Stimulated activated CD8-positive, alpha-beta memory T cell treated with anti-CD3 and anti-CD28 coated beads, Interleukin-15, amount 100 ng/mL, for 1 hour (primary cell): ENCODE measurements at regions not wholly inside any gene's neighbourhood (a gene's known extent, or its start where the extent isn't known, plus 50 kb on each side); places are given as distances from the start of the nearest gene placed in this dataset.
"Not testable (repeated sequence)": the region's sequence is repeated elsewhere in the genome, so short reads cannot be mapped to it uniquely, and the experiment has no call there.

ENCODE experiments used
- DNase-seq: peaks from one replicate; pipeline ENCODE4 v3.0.0-alpha.2; 2020; ENCODE audit warnings: low read depth

DNA sequence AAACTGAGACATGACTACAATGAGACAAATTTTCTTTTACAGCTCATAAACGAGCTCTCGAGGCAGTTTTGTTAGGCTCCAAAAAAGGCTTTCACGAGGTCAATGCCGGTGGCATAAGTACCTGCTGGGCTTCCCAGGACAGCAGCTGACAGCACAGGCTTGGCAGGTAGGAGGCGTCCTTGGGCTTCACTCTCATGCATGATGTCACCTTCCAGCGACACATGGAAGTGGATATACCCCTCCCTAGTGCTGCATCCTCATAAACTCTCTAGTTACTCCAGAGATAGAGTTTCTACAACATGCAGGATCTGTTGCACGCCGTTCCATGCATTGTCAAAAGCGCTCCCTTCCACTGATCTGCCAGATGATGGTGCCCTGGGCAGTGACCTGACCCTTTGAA, 112.5 kb upstream of the PAXBP1 start:
- no peak for DNase-seq

DNA sequence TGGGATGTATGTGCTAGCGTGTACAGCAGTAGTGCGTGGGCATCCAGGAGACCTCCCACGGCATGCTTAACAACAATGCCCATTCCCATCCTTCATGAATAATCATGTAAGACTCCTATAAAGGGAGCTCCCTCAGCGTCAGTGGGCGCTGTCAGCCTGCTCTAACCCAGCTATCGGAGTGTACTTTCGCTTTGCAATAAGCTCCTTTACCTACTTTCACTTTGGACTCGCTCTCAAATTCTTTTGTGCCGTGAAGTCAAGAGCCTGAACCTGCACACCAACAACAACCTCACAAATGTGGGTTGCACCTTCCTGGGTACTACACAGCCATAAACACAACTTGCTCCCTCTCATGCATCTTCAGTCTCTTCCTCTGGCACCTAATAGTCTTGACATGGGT, 114.8 kb upstream of the PAXBP1 start:
- DNase-seq: no peak

DNA sequence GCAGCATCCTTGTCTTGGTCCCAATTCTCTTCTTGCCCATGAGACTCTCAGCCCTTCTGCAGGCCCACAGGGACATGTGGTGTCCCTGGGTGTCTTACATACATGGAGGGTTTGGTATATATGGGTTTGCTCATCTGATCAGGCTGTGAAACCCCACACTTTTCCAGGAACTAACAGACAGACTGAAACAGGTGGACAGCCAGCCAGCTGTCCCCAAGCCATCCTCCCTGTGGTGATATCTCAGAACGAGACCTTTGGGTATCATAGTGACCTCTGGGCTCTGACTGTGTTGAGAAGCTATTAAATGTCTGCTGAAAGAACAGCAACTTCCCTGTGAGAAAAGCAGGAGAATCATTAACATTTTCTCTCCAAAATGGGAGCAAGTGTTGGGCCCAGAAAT, 115.5 kb upstream of the PAXBP1 start:
- no peak for DNase-seq

DNA sequence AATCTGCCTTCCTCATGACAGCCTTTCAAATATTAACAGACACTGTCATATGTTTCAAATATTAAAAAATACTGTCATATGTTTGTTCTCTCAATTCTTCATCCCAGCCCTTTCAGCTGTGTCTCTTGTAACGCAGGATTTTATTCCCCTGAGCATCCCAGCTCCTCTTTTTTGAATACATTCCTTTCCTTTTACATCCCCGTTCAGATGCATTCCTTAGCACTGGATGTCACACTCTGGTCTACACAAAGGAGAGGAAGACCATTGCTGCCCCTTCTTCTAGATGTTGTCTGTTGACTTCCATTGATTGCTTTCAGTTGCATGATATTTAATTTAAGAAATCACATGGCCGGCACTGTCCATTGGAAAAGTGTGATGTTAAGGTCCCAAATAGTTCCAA, 117.4 kb upstream of the PAXBP1 start:
- DNase-seq: no peak

DNA sequence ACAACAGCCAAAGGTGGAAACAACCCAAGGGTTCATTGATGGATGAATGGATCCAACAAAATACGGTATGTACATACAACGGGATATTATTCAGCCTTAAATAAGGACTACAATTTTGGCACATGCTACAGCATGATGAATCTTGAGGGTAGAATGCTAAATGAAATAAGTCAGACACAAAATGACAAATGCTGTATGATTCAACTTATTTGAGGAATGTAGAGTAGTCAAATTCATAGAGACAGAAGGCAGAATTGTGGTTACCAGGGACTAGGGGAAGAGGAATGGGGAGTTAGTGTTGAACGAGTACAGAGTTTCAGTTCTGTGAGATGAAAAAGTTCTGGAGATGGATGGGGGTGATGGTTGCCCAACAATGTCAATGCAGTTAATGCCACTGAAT, 118.0 kb upstream of the PAXBP1 start:
- no peak for DNase-seq

DNA sequence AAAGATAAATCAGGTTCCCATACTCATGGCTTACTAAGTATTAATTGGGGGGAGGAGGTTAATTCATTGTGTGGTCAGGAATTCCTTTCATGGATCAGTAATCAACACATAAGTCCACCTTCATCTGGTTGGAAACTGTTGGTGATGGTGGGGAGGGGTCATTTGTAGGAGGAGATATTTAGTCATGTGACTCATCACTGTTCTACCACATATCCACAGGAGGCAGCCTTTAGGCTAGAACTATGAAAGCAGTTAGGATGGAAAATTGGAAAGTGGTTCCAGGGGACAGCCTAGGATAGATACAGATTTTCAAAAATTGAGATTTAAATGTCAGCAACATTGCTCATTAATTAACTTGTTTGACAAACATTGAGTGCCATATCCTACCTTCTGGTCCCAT, 122.8 kb upstream of the PAXBP1 start:
- DNase-seq: no peak

DNA sequence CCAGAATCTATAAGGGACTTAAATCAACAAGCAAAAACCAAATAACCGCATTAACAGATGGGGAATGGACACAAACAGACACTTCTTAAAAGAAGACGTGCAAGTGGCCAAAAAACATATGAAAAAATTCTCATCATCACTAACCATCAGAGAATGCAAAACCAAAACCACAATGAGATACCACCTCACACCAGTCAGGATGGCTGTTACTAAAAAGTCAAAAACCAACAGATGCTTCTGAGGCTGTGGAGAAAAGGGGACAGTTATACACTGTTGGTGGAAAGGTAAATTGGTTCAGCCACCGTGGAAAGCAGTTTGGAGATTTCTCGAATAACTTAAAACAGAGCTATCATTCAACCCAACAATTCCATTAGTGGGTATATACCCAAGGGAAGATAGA, 124.9 kb upstream of the OLIG2 start:
- DNase-seq: no peak

DNA sequence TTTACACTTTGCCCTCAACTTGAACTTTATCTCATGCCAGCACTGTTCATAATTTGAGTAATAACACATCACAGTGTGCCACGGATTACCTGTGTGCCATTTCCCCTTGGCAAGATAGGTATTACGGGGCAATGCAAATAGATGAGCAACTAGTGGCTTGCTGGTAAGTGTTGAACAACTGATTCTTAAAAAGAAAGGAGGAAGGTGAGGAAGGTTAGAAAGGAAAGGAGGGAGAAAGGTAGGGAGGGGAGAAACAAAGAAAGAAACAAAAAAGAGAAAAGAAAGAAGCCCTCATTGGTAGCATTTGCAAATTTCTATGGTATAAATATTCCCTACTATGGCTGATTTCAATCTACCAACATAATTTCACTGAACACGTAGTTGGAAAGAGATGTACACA, 118.2 kb upstream of the OLIG2 start:
- no peak for DNase-seq

DNA sequence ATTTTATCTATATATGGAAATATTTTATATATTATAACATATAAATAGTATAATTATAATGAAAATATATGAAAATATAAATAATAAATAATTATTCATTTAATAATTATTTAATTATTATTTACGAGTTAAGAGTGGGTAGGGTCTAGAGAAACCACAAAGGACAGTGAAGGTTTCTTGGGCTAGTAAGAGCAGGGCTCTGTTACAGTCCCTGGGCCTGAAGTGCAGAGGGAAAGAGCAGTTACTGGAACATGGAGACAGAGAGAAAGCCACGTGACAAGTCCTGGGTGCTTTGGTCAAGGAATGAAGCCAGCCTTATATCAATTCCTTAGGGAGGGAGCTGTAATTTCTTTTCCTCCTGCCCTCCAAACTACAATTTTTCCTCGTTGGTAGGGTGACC, 117.2 kb upstream of the OLIG2 start:
- DNase-seq: no peak

DNA sequence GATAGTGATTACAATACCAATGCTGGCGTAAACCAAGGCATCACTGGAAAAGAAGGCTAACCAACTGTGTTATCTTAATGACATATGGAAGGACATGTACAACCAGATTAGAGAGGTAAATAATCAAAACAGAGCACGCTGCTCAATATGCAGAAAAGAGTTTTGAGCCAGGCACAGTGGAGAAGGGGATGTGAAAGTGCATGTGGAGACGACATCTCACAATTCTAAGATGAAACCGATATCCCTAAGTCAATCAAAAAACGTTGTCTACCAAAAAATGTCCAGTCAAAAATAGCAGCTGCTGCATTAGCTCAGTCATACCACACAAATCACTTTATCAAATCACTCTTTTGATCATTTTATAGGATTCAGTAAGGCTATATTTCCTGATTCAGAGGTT, 116.3 kb upstream of the OLIG2 start:
- no peak for DNase-seq

DNA sequence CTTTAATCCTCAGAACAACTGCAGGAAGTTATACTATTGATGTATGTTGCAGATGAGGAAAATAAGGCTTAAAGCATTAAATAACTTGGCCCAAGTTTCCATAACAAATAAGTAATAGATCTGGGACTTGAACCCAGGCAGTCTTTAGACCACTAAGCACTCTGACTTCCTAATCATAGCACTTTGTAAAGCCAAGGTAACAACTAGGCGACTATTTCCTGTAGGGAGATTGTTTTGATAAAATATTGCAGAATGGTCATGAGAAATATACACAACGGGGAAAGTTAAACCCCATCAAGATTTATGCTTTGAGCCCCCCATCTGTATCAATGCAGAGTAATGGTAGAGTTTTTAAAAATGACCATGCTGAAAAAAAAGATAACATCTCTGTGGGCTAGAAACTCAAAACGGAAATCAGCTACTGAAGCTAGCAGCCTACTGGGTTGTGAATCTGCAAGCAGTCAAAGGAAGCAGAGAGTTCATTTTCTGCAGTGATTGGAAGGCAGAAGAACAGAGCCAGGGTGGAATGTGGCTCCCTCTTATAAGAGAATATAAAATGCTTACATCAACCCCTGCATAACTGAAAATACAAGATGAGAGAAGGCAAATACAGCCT, 111.2 kb upstream of the OLIG2 start:
- DNase-seq: no peak

DNA sequence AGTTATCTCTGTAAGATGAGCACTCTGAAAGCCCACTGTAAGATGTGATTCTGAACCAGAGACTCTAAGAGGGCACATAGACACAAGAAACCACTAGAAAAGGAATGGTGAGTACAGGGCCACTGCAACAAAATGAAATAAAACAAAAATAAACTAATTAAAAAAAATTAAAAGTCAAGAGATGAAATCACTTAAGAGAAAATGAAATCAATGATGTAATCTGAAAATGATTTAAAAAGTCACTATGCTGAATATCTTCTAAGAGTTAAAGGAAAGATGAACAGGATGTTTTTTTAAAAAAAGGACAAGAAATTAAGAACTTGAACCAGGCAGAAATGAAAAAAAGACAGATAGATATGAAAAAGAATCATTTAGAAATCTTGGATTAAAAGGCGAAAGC, 110.6 kb upstream of the OLIG2 start:
- no peak for DNase-seq

DNA sequence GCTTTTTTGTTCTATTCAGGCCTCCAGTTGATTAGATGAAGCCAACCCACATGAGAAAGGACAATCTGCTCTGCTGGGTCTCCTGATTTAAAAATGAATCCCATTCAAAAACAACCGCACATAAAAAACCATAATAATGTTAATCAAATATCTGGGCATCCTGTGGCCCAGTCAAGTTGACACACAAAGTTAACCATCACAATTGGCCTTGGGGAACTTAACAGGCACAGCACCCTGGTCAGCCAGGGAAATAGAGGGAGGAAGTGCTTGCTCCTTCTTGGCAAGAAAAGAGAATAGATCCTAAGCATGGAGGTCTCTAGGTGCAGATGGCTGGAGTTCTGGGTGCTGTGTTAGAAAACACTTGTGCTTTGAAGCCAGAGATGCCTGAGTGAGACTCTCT, 109.6 kb upstream of the OLIG2 start:
- DNase-seq: no peak

DNA sequence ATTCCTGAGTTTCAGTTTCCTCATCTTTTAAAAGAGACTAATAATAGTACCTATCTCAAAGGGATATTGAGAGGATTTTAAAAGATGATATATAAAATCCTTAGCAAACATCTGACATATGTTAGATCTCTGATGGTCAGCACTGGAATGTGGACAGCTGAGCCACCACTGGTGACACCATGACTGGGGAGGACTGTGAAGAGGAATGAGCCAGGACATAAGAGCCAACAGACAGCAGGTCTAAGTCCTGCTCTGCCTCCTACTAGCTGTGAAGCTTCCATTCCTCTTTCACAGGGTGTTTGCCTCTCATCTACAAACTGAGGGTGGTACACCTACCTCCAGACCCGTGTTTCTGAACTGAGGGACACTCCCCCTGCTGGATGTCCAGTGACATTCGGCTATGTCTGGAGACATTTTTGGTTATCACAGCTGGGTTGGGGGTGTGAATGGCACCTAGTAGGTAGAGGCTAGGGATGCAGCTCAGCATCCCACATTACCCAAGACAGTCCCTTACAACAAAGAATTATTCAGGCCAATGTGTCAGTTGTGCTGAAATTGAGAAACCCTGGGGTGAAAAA, 109.1 kb upstream of the OLIG2 start:
- DNase-seq: no peak

DNA sequence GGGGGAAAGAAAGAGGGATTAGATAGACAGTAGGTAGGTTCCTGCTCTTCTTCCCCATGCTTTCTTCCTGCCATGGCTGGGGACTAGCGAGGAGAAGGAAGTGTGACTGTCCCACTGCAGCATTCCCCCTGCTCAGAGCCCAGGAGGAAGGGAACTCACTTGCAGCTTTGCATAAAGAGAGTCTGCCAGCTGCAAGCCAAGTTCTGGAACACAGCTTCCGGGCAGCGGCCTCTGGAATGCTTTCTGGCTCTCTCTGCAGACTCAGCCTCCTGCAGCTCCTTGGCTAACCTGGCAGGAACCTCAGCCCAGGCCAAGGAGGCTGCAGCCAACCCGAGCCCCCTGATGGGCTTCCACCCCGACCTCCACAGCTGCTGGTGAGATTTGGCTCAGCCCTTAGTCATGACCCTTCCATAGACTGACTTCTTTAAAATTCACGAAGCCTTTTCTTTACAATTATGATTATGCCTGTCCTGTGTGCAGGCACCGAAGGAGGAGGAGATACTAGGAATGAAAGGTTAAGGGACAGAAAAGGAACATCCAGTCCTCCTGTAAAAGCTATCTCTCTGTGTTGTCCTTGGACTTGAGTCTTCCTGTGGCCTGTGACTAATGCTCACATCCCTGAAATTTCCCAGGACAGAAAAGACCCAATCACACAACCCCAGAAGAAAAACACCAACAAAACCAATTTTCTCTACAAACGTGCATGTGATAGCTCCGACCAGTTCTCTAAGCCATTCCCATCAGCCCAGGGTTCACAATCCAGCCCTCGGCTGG, 108.2 kb upstream of the OLIG2 start:
- no peak for DNase-seq

DNA sequence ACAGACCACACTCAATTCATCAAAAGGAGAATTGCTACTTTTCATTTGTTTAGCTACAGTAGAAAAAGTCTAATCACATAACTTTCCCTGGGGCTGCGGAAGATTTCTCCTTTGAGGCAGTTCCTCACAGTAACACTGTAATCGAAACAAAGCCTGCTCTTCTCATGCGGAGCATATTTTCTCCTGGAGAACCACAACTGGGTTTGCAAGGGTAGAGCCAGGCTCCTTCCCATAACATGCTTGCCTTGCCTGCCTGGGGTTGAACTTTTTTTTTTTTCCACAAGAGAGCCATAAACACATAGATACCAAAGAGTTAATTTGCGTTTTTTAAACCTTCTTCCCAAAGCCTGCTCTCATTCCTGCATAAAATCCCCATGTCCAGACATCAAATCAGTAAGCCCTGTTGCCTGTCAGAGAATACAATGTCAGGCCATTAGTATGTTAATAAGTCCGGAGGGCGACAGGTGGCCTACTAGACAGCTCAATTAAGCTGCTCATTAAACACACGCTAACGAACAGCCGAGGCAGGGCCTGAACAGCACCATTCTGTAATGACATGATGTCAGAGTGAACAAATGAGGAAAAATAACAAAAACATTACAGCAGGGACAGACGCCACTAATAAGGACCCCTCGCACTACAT, 107.1 kb upstream of the OLIG2 start:
- DNase-seq: no peak

DNA sequence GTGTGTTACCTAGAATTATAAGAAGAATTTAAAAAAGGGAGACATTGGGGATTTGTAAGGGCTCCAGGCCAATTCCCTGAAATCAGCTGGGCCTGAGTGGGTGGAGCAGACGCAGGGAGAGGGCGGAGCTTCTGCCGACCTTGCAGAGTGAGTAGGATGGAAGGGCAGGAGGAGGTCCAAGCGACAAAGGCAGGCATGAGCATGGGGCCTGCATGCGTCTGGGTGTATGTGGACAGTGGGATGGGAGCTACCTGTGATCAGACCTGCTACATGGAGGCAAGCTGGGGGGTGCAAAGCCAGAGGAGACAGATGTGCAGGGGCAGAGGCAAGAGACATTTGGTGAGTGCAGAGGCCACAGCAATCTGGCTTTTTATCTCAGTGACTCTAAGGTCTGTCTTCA, 105.3 kb upstream of the OLIG2 start:
- DNase-seq: no peak

DNA sequence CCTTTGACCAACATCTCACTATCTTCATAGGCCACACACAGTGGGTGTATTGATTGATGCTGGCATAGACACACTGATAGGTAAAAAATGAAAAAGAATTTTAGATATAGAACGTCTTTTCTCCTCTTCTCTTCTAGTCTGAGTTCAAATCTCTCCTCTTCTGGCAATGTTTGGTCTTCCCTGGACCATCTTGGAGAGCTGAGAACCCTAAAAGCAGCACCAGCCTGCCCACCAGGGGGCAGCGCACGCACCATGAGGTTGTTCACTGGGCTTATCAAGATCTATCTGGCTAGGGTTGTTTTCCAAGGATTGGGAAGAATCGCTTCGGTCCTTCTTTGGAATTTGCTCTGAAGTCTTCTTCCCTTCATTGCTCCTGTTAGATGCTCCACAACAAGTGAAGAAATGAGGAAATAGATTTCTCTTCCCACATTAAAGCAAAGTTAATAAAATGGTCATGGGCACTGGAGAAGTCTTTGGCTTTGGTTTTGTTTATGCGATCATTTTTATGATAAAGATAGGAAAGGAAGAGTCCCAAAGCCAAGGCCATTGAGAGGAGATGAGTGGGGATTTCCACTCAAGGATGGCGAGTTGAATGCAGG, 104.0 kb upstream of the OLIG2 start:
- DNase-seq: no peak

DNA sequence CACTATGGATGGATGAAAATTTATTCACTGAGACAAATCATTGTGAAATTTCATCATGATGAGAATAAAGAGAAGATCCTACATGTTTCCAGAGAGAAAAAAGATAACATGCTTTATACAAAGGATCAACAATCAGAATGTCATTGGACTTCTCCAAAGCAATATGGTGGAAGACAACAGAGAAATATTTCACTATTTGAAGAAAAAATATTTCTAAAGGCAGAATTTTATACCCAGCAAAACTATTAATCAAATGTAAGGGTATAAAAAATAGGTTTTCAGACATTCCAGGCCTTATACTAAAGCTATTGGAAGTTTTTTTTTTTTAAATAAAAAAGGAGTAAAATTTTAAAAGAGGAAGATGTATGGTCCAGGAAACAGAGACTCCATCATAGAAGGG, 100.6 kb upstream of the OLIG2 start:
- DNase-seq: no peak

DNA sequence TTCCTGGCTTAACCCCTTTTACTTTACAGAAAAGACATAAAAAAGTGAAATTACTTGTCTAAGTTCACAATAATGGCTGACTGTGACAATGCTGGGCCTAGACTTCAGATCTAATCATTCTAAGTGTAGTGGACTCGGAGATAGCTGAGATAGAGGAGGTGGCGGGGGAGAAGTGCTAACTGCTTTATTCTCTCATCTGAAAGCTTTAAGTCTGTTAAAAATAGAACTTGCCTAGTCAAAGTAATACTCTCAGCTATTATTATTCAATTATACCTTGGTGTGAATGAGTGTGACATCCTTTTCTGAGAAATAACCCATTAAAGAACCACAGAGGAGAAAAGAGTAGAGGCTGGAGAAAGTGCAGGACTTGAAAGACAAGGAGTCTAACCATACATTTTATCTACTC, 96.1 kb upstream of the OLIG2 start:
- no peak for DNase-seq

DNA sequence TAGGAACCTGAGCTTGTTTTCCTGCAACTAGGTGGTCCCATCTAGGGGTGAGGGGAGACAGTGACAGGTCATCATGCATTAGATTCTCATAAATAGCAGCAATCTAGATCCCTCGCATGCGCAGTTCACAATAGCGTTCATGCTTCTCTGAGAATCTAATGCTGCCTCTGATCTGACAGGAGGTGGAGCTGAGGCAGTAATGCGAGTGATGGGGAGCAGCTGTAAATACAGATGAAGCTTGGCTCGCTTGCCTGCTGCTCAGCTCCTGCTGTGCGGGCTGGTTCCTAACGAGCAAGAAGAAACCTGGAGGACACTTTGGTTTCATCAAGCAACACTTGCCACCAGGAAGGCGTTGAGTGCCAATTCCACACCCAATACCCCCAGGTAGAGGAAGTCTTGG, 95.1 kb upstream of the OLIG2 start:
- no peak for DNase-seq

DNA sequence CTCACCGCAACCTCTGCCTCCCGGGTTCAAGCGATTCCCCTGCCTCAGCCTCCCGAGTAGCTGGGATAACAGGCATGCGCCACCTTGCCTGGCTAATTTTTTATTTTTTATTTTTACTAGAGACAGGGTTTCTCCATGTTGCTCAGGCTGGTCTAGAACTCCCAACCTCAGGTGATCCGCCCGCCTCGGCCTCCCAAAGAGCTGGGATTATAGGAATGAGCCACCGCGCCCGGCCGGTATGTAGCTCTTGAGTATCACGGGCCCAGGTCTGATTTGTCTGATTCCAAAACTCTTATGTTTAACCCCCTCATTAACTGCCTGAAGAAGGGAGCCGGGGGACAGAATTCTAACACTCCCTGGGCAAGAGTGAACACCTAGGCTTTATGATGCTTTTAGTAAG, 91.7 kb upstream of the OLIG2 start:
- DNase-seq: not testable (repeated sequence)

DNA sequence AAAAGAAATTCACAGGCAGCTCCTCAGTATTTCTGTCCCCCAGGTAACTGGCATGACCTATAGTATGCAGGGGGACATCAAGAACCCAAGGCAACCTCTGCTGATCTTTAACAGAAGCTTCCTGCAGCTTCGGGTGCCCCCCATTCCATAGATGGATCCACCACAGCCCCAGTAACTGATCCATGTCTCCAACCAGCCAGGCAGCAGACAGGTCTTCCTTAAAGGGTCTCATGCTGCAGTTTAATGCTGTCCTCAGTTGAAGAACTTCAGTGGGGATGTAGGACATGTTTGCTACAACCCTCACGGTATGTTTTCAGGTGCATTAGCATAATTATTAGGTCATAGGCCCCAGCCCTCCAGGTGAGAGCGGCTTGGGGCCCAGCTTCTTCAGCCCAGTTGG, 90.9 kb upstream of the OLIG2 start:
- DNase-seq: no peak
